GM12864 (cell line): ENCODE measurements at regions not wholly inside any gene's neighbourhood (a gene's known extent, or its start where the extent isn't known, plus 50 kb on each side); places are given as distances from the start of the nearest gene placed in this dataset.

ENCODE experiments used
- DNase-seq: peaks from one replicate; pipeline ENCODE4 v3.0.0-alpha.2; 2011; ENCODE audit warnings: low read depth
- H3K4me3 ChIP-seq: 2 replicates; pipeline ENCODE4 v1.5.1; 2011; ENCODE audit warnings: mild to moderate bottlenecking, low read depth, low read length, control low read depth
- CTCF ChIP-seq: IDR thresholded peaks from 2 replicates; pipeline ENCODE4 v1.5.1; 2011; ENCODE audit warnings: low read depth, mild to moderate bottlenecking, moderate library complexity, low read length, control low read depth, inconsistent platforms; ENCODE audit errors: missing control alignments

- no peak for DNase-seq
- H3K4me3 ChIP-seq: no peak overlapping the region
- no peak for TF ChIP-seq CTCF
These were observed 215.1 kb upstream of the ADARB2 start for GRCh38 chr10:1952126-1953095.

- TF ChIP-seq CTCF: no peak
- no peak for DNase-seq
- H3K4me3 ChIP-seq: no peak overlapping the region
These were observed 213.6 kb upstream of the ADARB2 start for GRCh38 chr10:1950803-1951495.

GRCh38 chr10:1947464-1948003, 210.2 kb upstream of the ADARB2 start:
- no peak for TF ChIP-seq CTCF
- H3K4me3 ChIP-seq: no peak overlapping the region
- no peak for DNase-seq

GRCh38 chr10:1944487-1944886, 207.2 kb upstream of the ADARB2 start:
- no peak for TF ChIP-seq CTCF
- H3K4me3 ChIP-seq: no peak overlapping the region
- no peak for DNase-seq

- no peak for DNase-seq
- no peak overlapping the region for H3K4me3 ChIP-seq
- TF ChIP-seq CTCF: no peak
These were observed 205.2 kb upstream of the ADARB2 start for GRCh38 chr10:1942478-1942877.

- no peak for TF ChIP-seq CTCF
- H3K4me3 ChIP-seq: no peak overlapping the region
- no peak for DNase-seq
These were observed 201.7 kb upstream of the ADARB2 start for GRCh38 chr10:1939016-1939415.
